HG02623 (cell line): ENCODE measurements at regions not wholly inside any gene's neighbourhood (a gene's known extent, or its start where the extent isn't known, plus 50 kb on each side); places are given as distances from the start of the nearest gene placed in this dataset.
"Not testable (repeated sequence)": the region's sequence is repeated elsewhere in the genome, so short reads cannot be mapped to it uniquely, and the experiment has no call there.

Experiments used
- ATAC-seq: cut with Tn5 transposase; IDR thresholded peaks from one replicate; pipeline ENCODE4 v1.9.1; 2021; ENCODE audit warnings: moderate library complexity; ENCODE audit not compliant: unreplicated experiment

- ATAC-seq: no peak
These were observed 589.8 kb downstream of the KCNH5 start for GRCh38 chr14:62455446-62455845.

- ATAC-seq: no peak
These were observed 582.3 kb downstream of the KCNH5 start for GRCh38 chr14:62462988-62463387.

- ATAC-seq: no peak
These were observed 576.3 kb downstream of the KCNH5 start for GRCh38 chr14:62468946-62469345.

- no peak for ATAC-seq
These were observed 574.3 kb downstream of the KCNH5 start for GRCh38 chr14:62470935-62471334.

GRCh38 chr14:62491146-62491545 is 554.1 kb downstream of the KCNH5 start:
- no peak for ATAC-seq

GRCh38 chr14:62497708-62498107 is 547.5 kb downstream of the KCNH5 start:
- no peak for ATAC-seq

- ATAC-seq: no peak
These were observed 544.1 kb downstream of the KCNH5 start for GRCh38 chr14:62501021-62501750.

- no peak for ATAC-seq
These were observed 540.2 kb downstream of the KCNH5 start for GRCh38 chr14:62505045-62505444.

GRCh38 chr14:62521309-62521708 is 523.9 kb downstream of the KCNH5 start:
- ATAC-seq: not testable (repeated sequence)

- no peak for ATAC-seq
These were observed 517.0 kb downstream of the KCNH5 start for GRCh38 chr14:62528296-62528695.

- ATAC-seq: no peak
These were observed 513.1 kb downstream of the KCNH5 start for GRCh38 chr14:62532181-62532580.

- no peak for ATAC-seq
These were observed 498.3 kb downstream of the KCNH5 start for GRCh38 chr14:62546862-62547474.

- ATAC-seq: no peak
These were observed 487.8 kb downstream of the KCNH5 start for GRCh38 chr14:62557416-62557815.

- ATAC-seq: no peak
These were observed 486.8 kb downstream of the KCNH5 start for GRCh38 chr14:62558451-62558850.

GRCh38 chr14:62585247-62585646 is 460.0 kb downstream of the KCNH5 start:
- ATAC-seq: no peak

GRCh38 chr14:62592877-62593276 is 452.4 kb downstream of the KCNH5 start:
- no peak for ATAC-seq

- ATAC-seq: no peak
These were observed 448.1 kb downstream of the KCNH5 start for GRCh38 chr14:62597143-62597542.

GRCh38 chr14:62599616-62600385 is 445.5 kb downstream of the KCNH5 start:
- no peak for ATAC-seq

GRCh38 chr14:62602712-62603111 is 442.5 kb downstream of the KCNH5 start:
- no peak for ATAC-seq

- ATAC-seq: no peak
These were observed 440.7 kb downstream of the KCNH5 start for GRCh38 chr14:62604524-62604923.

- no peak for ATAC-seq
These were observed 431.1 kb downstream of the KCNH5 start for GRCh38 chr14:62614122-62614521.

GRCh38 chr14:62616668-62617067 is 428.6 kb downstream of the KCNH5 start:
- no peak for ATAC-seq
